Activated naive CD4-positive, alpha-beta T cell treated with anti-CD3 and anti-CD28 coated beads for 36 hours (primary cell): ENCODE measurements at regions not wholly inside any gene's neighbourhood (a gene's known extent, or its start where the extent isn't known, plus 50 kb on each side); places are given as distances from the start of the nearest gene placed in this dataset.

Experiments used
- CTCF ChIA-PET: fragments of 350-600 bp; sonication (Branson Sonifier 250); formaldehyde crosslinking; loops from one replicate; lab custom pipeline; 2021; ENCODE audit warnings: antibody characterized with exemption; lab: Charles Lee
- DNase-seq: peaks from one replicate; pipeline ENCODE4 v3.0.0-alpha.2; 2020
- H3K27ac Mint-ChIP-seq: one replicate; pipeline ENCODE4 v1.8.0; 2021; ENCODE audit warnings: mild to moderate bottlenecking, mixed read lengths
- H3K27me3 Mint-ChIP-seq: one replicate; pipeline ENCODE4 v1.8.0; 2021; ENCODE audit warnings: low read depth, mixed read lengths
- H3K36me3 Mint-ChIP-seq: one replicate; pipeline ENCODE4 v1.8.0; 2021; ENCODE audit warnings: low read depth, mixed read lengths
- H3K4me1 Mint-ChIP-seq: one replicate; pipeline ENCODE4 v1.8.0; 2021; ENCODE audit warnings: low read depth, mixed read lengths
- H3K4me3 Mint-ChIP-seq: one replicate; pipeline ENCODE4 v1.8.0; 2021; ENCODE audit warnings: mild to moderate bottlenecking, moderate library complexity, mixed read lengths
- H3K9me3 Mint-ChIP-seq: one replicate; pipeline ENCODE4 v1.8.0; 2021; ENCODE audit warnings: mixed read lengths
- intact Hi-C: fragments of 100-400 bp; cut with micrococcal nuclease; formaldehyde crosslinking; loops from one replicate; pipeline ENCODE4 v1.15.1; 2023

GRCh38 chr7:17608114-17608833, 309.8 kb downstream of the AHR start:
- Mint-ChIP-seq H3K27me3 (peaks cover 4% of the 10 kb centered on the region), H3K4me3 (no peak overlapping the region), H3K4me1 (no peaks in the 10 kb centered on the region), H3K36me3 (no peaks in the 10 kb centered on the region), H3K9me3 (peaks cover 5% of the 10 kb centered on the region), H3K27ac (no peak overlapping the region)
- DNase-seq: no peak
- CTCF ChIA-PET: no interaction called here
- intact Hi-C loops: no loop called here

GRCh38 chr7:17611611-17612010, 313.2 kb downstream of the AHR start:
- no peaks in the 10 kb centered on the region for H3K27me3 Mint-ChIP-seq
- no peaks in the 10 kb centered on the region for H3K36me3 Mint-ChIP-seq
- CTCF ChIA-PET: interaction anchor here (1.4 kb wide), 1 partner anchor 9 kb away, joined by 3 read pairs; no protein-coding TSS in a partner anchor
- no peak overlapping the region for H3K27ac Mint-ChIP-seq
- no peaks in the 10 kb centered on the region for H3K4me1 Mint-ChIP-seq
- H3K9me3 Mint-ChIP-seq: no peaks in the 10 kb centered on the region
- intact Hi-C loops: no loop called here
- H3K4me3 Mint-ChIP-seq: no peak overlapping the region
- DNase-seq: no peak

GRCh38 chr7:17613338-17614041, 315.0 kb downstream of the AHR start:
- Mint-ChIP-seq H3K9me3 (no peaks in the 10 kb centered on the region), H3K4me3 (no peak overlapping the region), H3K27ac (no peak overlapping the region), H3K36me3 (no peaks in the 10 kb centered on the region), H3K27me3 (no peaks in the 10 kb centered on the region), H3K4me1 (no peaks in the 10 kb centered on the region)
- CTCF ChIA-PET: interaction anchor here (0.5 kb wide), 1 partner anchor 925 kb away, joined by 3 read pairs; no protein-coding TSS in a partner anchor
- no peak for DNase-seq
- intact Hi-C loops: no loop called here

- no peak overlapping the region for H3K4me3 Mint-ChIP-seq
- H3K27me3 Mint-ChIP-seq: no peaks in the 10 kb centered on the region
- H3K9me3 Mint-ChIP-seq: no peaks in the 10 kb centered on the region
- H3K4me1 Mint-ChIP-seq: no peaks in the 10 kb centered on the region
- H3K36me3 Mint-ChIP-seq: no peaks in the 10 kb centered on the region
- H3K27ac Mint-ChIP-seq: no peak overlapping the region
- CTCF ChIA-PET: no interaction called here
- intact Hi-C loops: no loop called here
- DNase-seq: no peak
Measured at GRCh38 chr7:17617380-17617779, 318.9 kb downstream of the AHR start.

- CTCF ChIA-PET: no interaction called here
- Mint-ChIP-seq H3K27me3 (no peaks in the 10 kb centered on the region), H3K9me3 (no peaks in the 10 kb centered on the region), H3K36me3 (no peaks in the 10 kb centered on the region), H3K4me3 (no peak overlapping the region), H3K27ac (no peak overlapping the region), H3K4me1 (no peaks in the 10 kb centered on the region)
- intact Hi-C loops: no loop called here
- DNase-seq: no peak
Measured at GRCh38 chr7:17617857-17618651, 319.6 kb downstream of the AHR start.

GRCh38 chr7:17618652-17618974, 320.2 kb downstream of the AHR start:
- H3K27me3 Mint-ChIP-seq: no peaks in the 10 kb centered on the region
- no peaks in the 10 kb centered on the region for H3K36me3 Mint-ChIP-seq
- no peak overlapping the region for H3K4me3 Mint-ChIP-seq
- no peak for DNase-seq
- CTCF ChIA-PET: no interaction called here
- no peak overlapping the region for H3K27ac Mint-ChIP-seq
- intact Hi-C loops: no loop called here
- H3K9me3 Mint-ChIP-seq: no peaks in the 10 kb centered on the region
- H3K4me1 Mint-ChIP-seq: no peaks in the 10 kb centered on the region

GRCh38 chr7:17619196-17619818, 320.9 kb downstream of the AHR start:
- no peaks in the 10 kb centered on the region for H3K4me1 Mint-ChIP-seq
- H3K4me3 Mint-ChIP-seq: no peak overlapping the region
- no peaks in the 10 kb centered on the region for H3K9me3 Mint-ChIP-seq
- no peaks in the 10 kb centered on the region for H3K36me3 Mint-ChIP-seq
- no peak for DNase-seq
- H3K27me3 Mint-ChIP-seq: no peaks in the 10 kb centered on the region
- CTCF ChIA-PET: no interaction called here
- H3K27ac Mint-ChIP-seq: no peak overlapping the region
- intact Hi-C loops: no loop called here

GRCh38 chr7:17620566-17620965, 319.7 kb downstream of the SNX13 start:
- H3K9me3 Mint-ChIP-seq: no peaks in the 10 kb centered on the region
- no peak for DNase-seq

GRCh38 chr7:17622451-17622850, 317.8 kb downstream of the SNX13 start:
- Mint-ChIP-seq H3K27me3 (no peaks in the 10 kb centered on the region), H3K36me3 (no peaks in the 10 kb centered on the region), H3K9me3 (no peaks in the 10 kb centered on the region), H3K4me1 (no peaks in the 10 kb centered on the region), H3K4me3 (no peak overlapping the region), H3K27ac (no peak overlapping the region)
- intact Hi-C loops: no loop called here
- no peak for DNase-seq
- CTCF ChIA-PET: no interaction called here

More at GRCh38 chr7:17620566-17620965, 319.7 kb downstream of the SNX13 start:
- intact Hi-C loops: no loop called here
- Mint-ChIP-seq H3K27me3 (no peaks in the 10 kb centered on the region), H3K4me3 (no peak overlapping the region), H3K27ac (no peak overlapping the region), H3K36me3 (no peaks in the 10 kb centered on the region), H3K4me1 (no peaks in the 10 kb centered on the region)
- CTCF ChIA-PET: interaction anchor here (0.6 to 1.3 kb wide), 2 partner anchors 10 to 605 kb away, joined by 3 to 4 read pairs; no protein-coding TSS in a partner anchor

GRCh38 chr7:17623546-17624185, 316.6 kb downstream of the SNX13 start:
- no peaks in the 10 kb centered on the region for H3K36me3 Mint-ChIP-seq
- no peak overlapping the region for H3K27ac Mint-ChIP-seq
- CTCF ChIA-PET: no interaction called here
- H3K4me3 Mint-ChIP-seq: no peak overlapping the region
- no peaks in the 10 kb centered on the region for H3K9me3 Mint-ChIP-seq
- H3K4me1 Mint-ChIP-seq: no peaks in the 10 kb centered on the region
- H3K27me3 Mint-ChIP-seq: no peaks in the 10 kb centered on the region
- no peak for DNase-seq
- intact Hi-C loops: no loop called here

GRCh38 chr7:17624379-17624778, 315.9 kb downstream of the SNX13 start:
- intact Hi-C loops: no loop called here
- Mint-ChIP-seq H3K4me3 (no peak overlapping the region), H3K4me1 (no peaks in the 10 kb centered on the region), H3K27ac (no peak overlapping the region), H3K27me3 (no peaks in the 10 kb centered on the region), H3K9me3 (no peaks in the 10 kb centered on the region), H3K36me3 (no peaks in the 10 kb centered on the region)
- CTCF ChIA-PET: interaction anchor here (0.6 kb wide), 1 partner anchor 642 kb away, joined by 3 read pairs; no protein-coding TSS in a partner anchor
- DNase-seq: no peak

GRCh38 chr7:17625043-17625442, 315.3 kb downstream of the SNX13 start:
- Mint-ChIP-seq H3K27ac (no peak overlapping the region), H3K4me3 (no peak overlapping the region), H3K9me3 (no peaks in the 10 kb centered on the region), H3K27me3 (no peaks in the 10 kb centered on the region), H3K4me1 (no peaks in the 10 kb centered on the region), H3K36me3 (no peaks in the 10 kb centered on the region)
- CTCF ChIA-PET: interaction anchor here (0.6 kb wide), 1 partner anchor 642 kb away, joined by 3 read pairs; no protein-coding TSS in a partner anchor
- DNase-seq: no peak
- intact Hi-C loops: no loop called here
